ENCODE measurements at regions not wholly inside any gene's neighbourhood (a gene's known extent, or its start where the extent isn't known, plus 50 kb on each side); places are given as distances from the start of the nearest gene placed in this dataset.

- DNase-seq: peak in 2 of 4 experiments; percentile 19 to 46
Measured at GRCh38 chr5:17431272-17432050, 66.6 kb upstream of the TAF11L2 start.

GRCh38 chr5:17432569-17432968 lies 65.5 kb upstream of the TAF11L2 start:
- no peak for DNase-seq

GRCh38 chr5:17433406-17433805 lies 64.6 kb upstream of the TAF11L2 start:
- no peak for DNase-seq

- no peak for DNase-seq
Measured at GRCh38 chr5:17434982-17435381, 63.0 kb upstream of the TAF11L2 start.

- DNase-seq: peak; percentile 57 to 76 (median 67)
Measured at GRCh38 chr5:17436350-17436749, 61.7 kb upstream of the TAF11L2 start.

GRCh38 chr5:17436761-17437221 lies 61.2 kb upstream of the TAF11L2 start:
- peak; percentile 64 to 87 (median 77) for DNase-seq

- no peak for DNase-seq
Measured at GRCh38 chr5:17438027-17438426, 60.0 kb upstream of the TAF11L2 start.

GRCh38 chr5:17439956-17440355 lies 58.1 kb upstream of the TAF11L2 start:
- no peak for DNase-seq

GRCh38 chr5:17440766-17441165 lies 57.3 kb upstream of the TAF11L2 start:
- DNase-seq: no peak

GRCh38 chr5:17441351-17441750 lies 56.7 kb upstream of the TAF11L2 start:
- DNase-seq: no peak

GRCh38 chr5:17443333-17444130 lies 54.5 kb upstream of the TAF11L2 start:
- peak; percentile 41 to 66 (median 51) for DNase-seq

- no peak for DNase-seq
Measured at GRCh38 chr5:17444496-17444895, 53.5 kb upstream of the TAF11L2 start.

GRCh38 chr5:17445185-17445584 lies 52.8 kb upstream of the TAF11L2 start:
- no peak for DNase-seq
